ENCODE measurements at regions not wholly inside any gene's neighbourhood (a gene's known extent, or its start where the extent isn't known, plus 50 kb on each side); places are given as distances from the start of the nearest gene placed in this dataset.

- peaks cover 0 to 2% of the 10 kb centered on the region in 2 donors for H3K27me3 Mint-ChIP-seq
- no peak overlapping the region for H3K4me3 Mint-ChIP-seq
- no peaks in the 10 kb centered on the region for H3K9me3 ChIP-seq (ENCODE audit: low read length)
- H3K4me1 ChIP-seq (ENCODE audit: insufficient read depth, low read length) = no peaks in the 10 kb centered on the region
- no peak overlapping the region for H3K27ac Mint-ChIP-seq
- H3K4me3 ChIP-seq (ENCODE audit: low read length) = no peak overlapping the region
- H3K9me3 Mint-ChIP-seq = peaks cover 0 to 6% (median 2%) of the 10 kb centered on the region in 5 donors
- H3K36me3 ChIP-seq (ENCODE audit: insufficient read depth, low read length) = no peaks in the 10 kb centered on the region
- ChIA-PET CTCF (no interaction called here), POLR2A (no interaction called here)
- no peaks in the 10 kb centered on the region for H3K27me3 ChIP-seq (ENCODE audit: insufficient read depth, low read length, poor library complexity, severe bottlenecking)
- no peaks in the 10 kb centered on the region for H3K4me1 Mint-ChIP-seq
- H3K36me3 Mint-ChIP-seq = no peaks in the 10 kb centered on the region
- H3K27ac ChIP-seq (ENCODE audit: low read depth, low read length) = no peak overlapping the region
- DNase-seq = no peak
Measured at GRCh38 chr5:4942831-4943178, 197.3 kb upstream of the ADAMTS16 start.

DNA sequence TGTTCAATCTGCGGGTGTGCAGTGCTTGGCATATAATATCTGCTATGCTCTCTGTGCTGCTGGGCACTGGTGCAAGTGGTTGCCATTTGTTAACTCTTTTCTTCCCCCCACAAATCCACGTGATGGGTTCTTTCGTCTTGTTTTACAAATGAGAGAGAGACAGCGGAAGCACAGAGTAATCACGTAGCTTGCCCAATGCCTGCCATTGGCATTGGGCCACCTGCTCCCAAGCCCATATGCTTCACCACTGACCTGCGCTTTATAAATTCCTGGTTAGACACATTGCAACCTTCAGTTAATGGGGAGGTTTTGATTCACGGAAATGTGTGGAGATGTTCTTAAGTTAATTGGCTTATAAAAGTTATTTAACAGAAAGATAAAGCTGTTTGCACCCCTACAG is 194.8 kb upstream of the ADAMTS16 start:
- no peak overlapping the region for H3K4me3 Mint-ChIP-seq
- CTCF ChIA-PET = no interaction called here
- no peaks in the 10 kb centered on the region for H3K4me1 Mint-ChIP-seq
- POLR2A ChIA-PET = no interaction called here
- no peak overlapping the region for H3K27ac ChIP-seq (ENCODE audit: low read depth, low read length)
- no peaks in the 10 kb centered on the region for H3K4me1 ChIP-seq (ENCODE audit: insufficient read depth, low read length)
- no peak overlapping the region for H3K27ac Mint-ChIP-seq
- no peaks in the 10 kb centered on the region for H3K9me3 ChIP-seq (ENCODE audit: low read length)
- no peak overlapping the region for H3K4me3 ChIP-seq (ENCODE audit: low read length)
- no peaks in the 10 kb centered on the region for H3K36me3 Mint-ChIP-seq
- H3K36me3 ChIP-seq (ENCODE audit: insufficient read depth, low read length) = no peaks in the 10 kb centered on the region
- no peak for DNase-seq
- no peaks in the 10 kb centered on the region for H3K27me3 ChIP-seq (ENCODE audit: insufficient read depth, low read length, poor library complexity, severe bottlenecking)
- peaks cover 0 to 2% of the 10 kb centered on the region in 2 donors for H3K27me3 Mint-ChIP-seq
- H3K9me3 Mint-ChIP-seq = peaks cover 0 to 11% (median 3%) of the 10 kb centered on the region in 5 donors

GRCh38 chr5:4947106-4947505 is 193.0 kb upstream of the ADAMTS16 start:
- no peak overlapping the region for H3K4me3 Mint-ChIP-seq
- no peaks in the 10 kb centered on the region for H3K36me3 ChIP-seq (ENCODE audit: insufficient read depth, low read length)
- no peaks in the 10 kb centered on the region for H3K9me3 ChIP-seq (ENCODE audit: low read length)
- no peak overlapping the region for H3K27ac Mint-ChIP-seq
- no peaks in the 10 kb centered on the region for H3K4me1 ChIP-seq (ENCODE audit: insufficient read depth, low read length)
- CTCF ChIA-PET = no interaction called here
- H3K4me1 Mint-ChIP-seq = no peaks in the 10 kb centered on the region
- H3K27ac ChIP-seq (ENCODE audit: low read depth, low read length) = no peak overlapping the region
- no peak overlapping the region for H3K4me3 ChIP-seq (ENCODE audit: low read length)
- H3K27me3 Mint-ChIP-seq = peaks cover 0 to 2% of the 10 kb centered on the region in 2 donors
- POLR2A ChIA-PET = no interaction called here
- no peaks in the 10 kb centered on the region for H3K27me3 ChIP-seq (ENCODE audit: insufficient read depth, low read length, poor library complexity, severe bottlenecking)
- no peak for DNase-seq
- peaks cover 0 to 9% (median 3%) of the 10 kb centered on the region in 5 donors for H3K9me3 Mint-ChIP-seq
- no peaks in the 10 kb centered on the region for H3K36me3 Mint-ChIP-seq

GRCh38 chr5:4947893-4948536 is 192.1 kb upstream of the ADAMTS16 start:
- DNase-seq = no peak
- Histone ChIP-seq H3K4me1 (ENCODE audit: insufficient read depth, low read length) (no peaks in the 10 kb centered on the region), H3K36me3 (ENCODE audit: insufficient read depth, low read length) (no peaks in the 10 kb centered on the region), H3K9me3 (ENCODE audit: low read length) (no peaks in the 10 kb centered on the region), H3K27ac (ENCODE audit: low read depth, low read length) (no peak overlapping the region), H3K4me3 (ENCODE audit: low read length) (no peak overlapping the region), H3K27me3 (ENCODE audit: insufficient read depth, low read length, poor library complexity, severe bottlenecking) (no peaks in the 10 kb centered on the region)
- CTCF ChIA-PET = no interaction called here
- Mint-ChIP-seq H3K27ac (no peak overlapping the region), H3K4me3 (no peak overlapping the region), H3K4me1 (no peaks in the 10 kb centered on the region), H3K9me3 (peaks cover 0 to 9% (median 3%) of the 10 kb centered on the region in 5 donors), H3K36me3 (no peaks in the 10 kb centered on the region), H3K27me3 (peaks cover 0 to 2% of the 10 kb centered on the region in 2 donors)
- POLR2A ChIA-PET = no interaction called here

- H3K27ac Mint-ChIP-seq = no peak overlapping the region
- H3K4me3 Mint-ChIP-seq = no peak overlapping the region
- Histone ChIP-seq H3K27me3 (ENCODE audit: insufficient read depth, low read length, poor library complexity, severe bottlenecking) (no peaks in the 10 kb centered on the region), H3K4me1 (ENCODE audit: insufficient read depth, low read length) (no peaks in the 10 kb centered on the region), H3K27ac (ENCODE audit: low read depth, low read length) (no peak overlapping the region), H3K4me3 (ENCODE audit: low read length) (no peak overlapping the region), H3K36me3 (ENCODE audit: insufficient read depth, low read length) (no peaks in the 10 kb centered on the region), H3K9me3 (ENCODE audit: low read length) (no peaks in the 10 kb centered on the region)
- no peak for DNase-seq
- H3K4me1 Mint-ChIP-seq = no peaks in the 10 kb centered on the region
- no peaks in the 10 kb centered on the region for H3K36me3 Mint-ChIP-seq
- POLR2A ChIA-PET = no interaction called here
- H3K9me3 Mint-ChIP-seq = peaks cover 0 to 11% (median 0%) of the 10 kb centered on the region in 5 donors
- CTCF ChIA-PET = no interaction called here
- H3K27me3 Mint-ChIP-seq = peaks cover 0 to 2% of the 10 kb centered on the region in 2 donors
Measured at GRCh38 chr5:4949108-4949507, 191.0 kb upstream of the ADAMTS16 start.

DNA sequence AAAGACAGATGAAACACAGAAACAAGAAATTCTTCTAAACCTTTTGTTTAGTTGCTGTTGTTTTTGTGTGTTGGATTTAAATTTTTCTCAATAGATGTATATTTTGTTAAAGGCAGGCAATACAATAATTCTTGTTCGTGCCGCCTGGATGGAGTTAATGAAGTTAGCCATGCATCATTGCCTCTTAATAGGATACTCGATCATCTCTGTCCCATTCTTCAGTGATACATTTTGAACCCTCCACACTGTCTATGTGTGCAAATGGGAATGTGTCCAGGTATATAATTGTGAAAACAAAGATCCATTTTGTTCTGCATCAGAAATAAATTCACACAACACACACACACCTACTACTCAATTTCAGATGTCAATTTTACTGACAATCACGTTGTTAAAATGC is 186.6 kb upstream of the ADAMTS16 start:
- Mint-ChIP-seq H3K4me3 (no peak overlapping the region), H3K9me3 (peaks cover 0 to 17% (median 0%) of the 10 kb centered on the region in 5 donors), H3K36me3 (peaks cover 0 to 3% (median 0%) of the 10 kb centered on the region in 3 donors), H3K27me3 (no peaks in the 10 kb centered on the region), H3K4me1 (no peaks in the 10 kb centered on the region), H3K27ac (no peak overlapping the region)
- Histone ChIP-seq H3K27me3 (ENCODE audit: insufficient read depth, low read length, poor library complexity, severe bottlenecking) (no peaks in the 10 kb centered on the region), H3K9me3 (ENCODE audit: low read length) (no peaks in the 10 kb centered on the region), H3K4me1 (ENCODE audit: insufficient read depth, low read length) (no peaks in the 10 kb centered on the region), H3K36me3 (ENCODE audit: insufficient read depth, low read length) (no peaks in the 10 kb centered on the region), H3K27ac (ENCODE audit: low read depth, low read length) (no peak overlapping the region), H3K4me3 (ENCODE audit: low read length) (no peak overlapping the region)
- DNase-seq = no peak
- POLR2A ChIA-PET = no interaction called here
- CTCF ChIA-PET = no interaction called here

- H3K27me3 Mint-ChIP-seq = no peaks in the 10 kb centered on the region
- DNase-seq = no peak
- Histone ChIP-seq H3K4me3 (ENCODE audit: low read length) (no peak overlapping the region), H3K4me1 (ENCODE audit: insufficient read depth, low read length) (no peaks in the 10 kb centered on the region), H3K36me3 (ENCODE audit: insufficient read depth, low read length) (no peaks in the 10 kb centered on the region), H3K27me3 (ENCODE audit: insufficient read depth, low read length, poor library complexity, severe bottlenecking) (no peaks in the 10 kb centered on the region), H3K9me3 (ENCODE audit: low read length) (no peaks in the 10 kb centered on the region), H3K27ac (ENCODE audit: low read depth, low read length) (no peak overlapping the region)
- peaks cover 0 to 3% (median 0%) of the 10 kb centered on the region in 3 donors for H3K36me3 Mint-ChIP-seq
- CTCF ChIA-PET = no interaction called here
- H3K4me3 Mint-ChIP-seq = no peak overlapping the region
- no peaks in the 10 kb centered on the region for H3K4me1 Mint-ChIP-seq
- peaks cover 0 to 16% (median 0%) of the 10 kb centered on the region in 5 donors for H3K9me3 Mint-ChIP-seq
- POLR2A ChIA-PET = no interaction called here
- no peak overlapping the region for H3K27ac Mint-ChIP-seq
Measured at GRCh38 chr5:4954048-4954447, 186.1 kb upstream of the ADAMTS16 start.

DNA sequence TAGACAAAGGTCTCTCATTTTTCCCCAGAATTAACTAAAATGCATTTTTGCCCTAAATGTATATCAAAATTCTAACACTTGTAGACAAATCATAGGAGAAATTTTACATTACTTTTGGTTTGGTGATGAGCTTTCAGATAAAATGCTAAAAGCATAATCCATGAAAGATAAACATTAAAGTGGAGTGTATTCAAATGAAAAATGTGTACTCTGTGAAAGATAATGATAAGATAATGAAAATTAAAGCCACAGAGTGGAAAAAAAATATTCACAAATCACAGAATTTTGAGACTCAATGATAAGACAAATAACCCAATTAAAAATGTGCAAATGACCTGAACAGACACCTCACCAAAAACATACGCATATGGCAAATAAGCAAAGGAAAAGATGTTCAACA is 176.9 kb upstream of the ADAMTS16 start:
- no peaks in the 10 kb centered on the region for H3K27me3 ChIP-seq (ENCODE audit: insufficient read depth, low read length, poor library complexity, severe bottlenecking)
- ChIA-PET POLR2A (no interaction called here), CTCF (no interaction called here)
- H3K4me1 ChIP-seq (ENCODE audit: insufficient read depth, low read length) = no peaks in the 10 kb centered on the region
- no peaks in the 10 kb centered on the region for H3K36me3 ChIP-seq (ENCODE audit: insufficient read depth, low read length)
- H3K4me1 Mint-ChIP-seq = no peaks in the 10 kb centered on the region
- no peaks in the 10 kb centered on the region for H3K9me3 ChIP-seq (ENCODE audit: low read length)
- no peaks in the 10 kb centered on the region for H3K36me3 Mint-ChIP-seq
- H3K27ac ChIP-seq (ENCODE audit: low read depth, low read length) = no peak overlapping the region
- H3K9me3 Mint-ChIP-seq = peaks cover 0 to 15% (median 3%) of the 10 kb centered on the region in 5 donors
- no peak overlapping the region for H3K4me3 Mint-ChIP-seq
- H3K27me3 Mint-ChIP-seq = no peaks in the 10 kb centered on the region
- DNase-seq = no peak
- no peak overlapping the region for H3K4me3 ChIP-seq (ENCODE audit: low read length)
- H3K27ac Mint-ChIP-seq = no peak overlapping the region

GRCh38 chr5:4969351-4969750 is 170.8 kb upstream of the ADAMTS16 start:
- H3K27me3 Mint-ChIP-seq = peaks cover 0 to 2% of the 10 kb centered on the region in 2 donors
- peaks cover 0 to 12% (median 5%) of the 10 kb centered on the region in 5 donors for H3K9me3 Mint-ChIP-seq
- no peak overlapping the region for H3K4me3 Mint-ChIP-seq
- no peak overlapping the region for H3K27ac Mint-ChIP-seq
- Histone ChIP-seq H3K36me3 (ENCODE audit: insufficient read depth, low read length) (no peaks in the 10 kb centered on the region), H3K9me3 (ENCODE audit: low read length) (no peaks in the 10 kb centered on the region), H3K4me1 (ENCODE audit: insufficient read depth, low read length) (no peaks in the 10 kb centered on the region), H3K27me3 (ENCODE audit: insufficient read depth, low read length, poor library complexity, severe bottlenecking) (no peaks in the 10 kb centered on the region), H3K4me3 (ENCODE audit: low read length) (no peak overlapping the region), H3K27ac (ENCODE audit: low read depth, low read length) (no peak overlapping the region)
- POLR2A ChIA-PET = no interaction called here
- DNase-seq = no peak
- CTCF ChIA-PET = no interaction called here
- no peaks in the 10 kb centered on the region for H3K36me3 Mint-ChIP-seq
- H3K4me1 Mint-ChIP-seq = no peaks in the 10 kb centered on the region

Measured in CD8-positive, alpha-beta memory T cell (primary cell).